Hematopoietic multipotent progenitor cell treated with erythropoietin and hydrocortisone succinate and interleukin-3 and kit ligand, for 4 days (in vitro differentiated cells): ENCODE measurements at regions not wholly inside any gene's neighbourhood (a gene's known extent, or its start where the extent isn't known, plus 50 kb on each side); places are given as distances from the start of the nearest gene placed in this dataset.

ENCODE experiments used
- DNase-seq: peaks from one replicate; pipeline ENCODE4 v3.0.0-alpha.2; 2015

DNA sequence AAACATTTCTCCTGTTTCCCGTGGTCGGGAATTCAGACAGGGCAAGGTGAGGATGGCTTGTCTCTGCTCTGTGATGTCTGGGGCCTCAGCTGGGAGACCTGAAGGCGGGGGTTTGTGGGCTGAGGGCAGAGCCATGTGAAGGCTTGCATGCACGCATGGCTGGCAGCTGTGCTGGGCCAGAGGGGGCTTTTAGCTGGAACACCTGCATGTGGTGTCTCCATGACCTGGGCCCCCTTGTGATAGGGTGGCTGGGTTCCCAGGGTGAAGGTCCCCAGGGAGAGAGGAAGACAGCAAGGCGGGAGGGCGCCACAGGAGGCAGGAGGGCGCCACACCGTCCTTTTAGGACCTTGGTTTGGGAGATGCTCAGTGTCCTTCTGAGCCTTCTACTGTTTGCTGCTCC lies 101.6 kb upstream of the PRR23E start:
- DNase-seq: no peak

DNA sequence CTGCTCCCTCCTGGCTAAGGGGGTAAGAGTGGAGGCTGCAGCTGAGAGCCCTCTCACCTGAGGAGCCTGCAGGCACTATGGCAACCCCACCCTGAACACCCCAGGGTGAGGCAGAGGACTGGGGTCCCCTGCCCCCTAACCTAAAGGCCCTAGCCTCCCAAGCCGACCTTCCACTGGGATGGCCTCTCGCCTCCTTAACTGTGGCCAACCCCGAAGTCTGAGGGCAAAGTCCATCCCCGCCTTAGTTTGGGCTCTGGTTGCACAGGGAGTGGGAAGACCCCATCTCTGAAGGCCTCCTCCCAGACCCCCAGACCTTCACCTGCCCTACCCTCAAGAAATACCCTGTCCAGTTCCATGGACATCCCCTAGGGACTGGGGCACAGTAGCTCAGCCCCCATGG lies 100.6 kb upstream of the PRR23E start:
- DNase-seq: no peak

DNA sequence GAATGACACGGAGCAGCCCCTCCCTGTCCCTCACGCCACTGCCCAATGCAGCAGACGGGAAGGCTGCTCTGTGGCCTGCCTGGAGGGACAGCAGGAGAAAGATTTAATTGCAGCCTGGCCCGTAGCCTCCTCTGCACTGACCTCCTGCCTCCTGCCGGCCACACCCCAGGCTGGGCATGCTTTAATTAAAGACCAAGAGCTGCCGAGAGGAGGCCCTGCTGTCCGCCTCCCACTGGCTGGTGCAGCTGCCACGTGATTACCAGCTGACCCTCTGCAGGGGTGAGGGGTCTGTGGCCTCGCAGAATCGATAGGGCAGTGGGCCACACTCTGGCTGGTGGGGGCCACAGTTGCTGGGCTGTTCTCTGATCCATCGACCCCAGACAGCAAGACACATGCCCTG lies 100.2 kb upstream of the PRR23E start:
- no peak for DNase-seq

DNA sequence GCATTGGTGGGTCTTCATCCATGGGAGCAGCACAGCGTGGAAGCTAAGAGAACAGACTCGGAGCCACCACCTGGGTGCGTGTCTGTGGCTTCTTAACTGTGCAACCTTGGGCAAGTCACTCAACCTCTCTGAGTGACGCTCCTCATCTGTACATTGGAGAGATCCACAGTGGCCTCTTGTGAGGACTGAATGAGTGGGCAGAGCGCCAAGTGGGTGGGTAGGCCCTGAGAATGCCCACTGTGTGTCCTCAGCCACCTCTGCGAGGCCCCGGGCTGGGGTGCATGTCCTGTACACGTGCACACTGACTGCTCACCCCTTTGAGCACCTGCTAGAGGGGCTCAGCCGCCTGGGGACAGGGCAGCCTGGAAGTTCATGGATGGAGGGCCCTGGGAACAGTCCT lies 99.6 kb upstream of the PRR23E start:
- peak; percentile 2 for DNase-seq

DNA sequence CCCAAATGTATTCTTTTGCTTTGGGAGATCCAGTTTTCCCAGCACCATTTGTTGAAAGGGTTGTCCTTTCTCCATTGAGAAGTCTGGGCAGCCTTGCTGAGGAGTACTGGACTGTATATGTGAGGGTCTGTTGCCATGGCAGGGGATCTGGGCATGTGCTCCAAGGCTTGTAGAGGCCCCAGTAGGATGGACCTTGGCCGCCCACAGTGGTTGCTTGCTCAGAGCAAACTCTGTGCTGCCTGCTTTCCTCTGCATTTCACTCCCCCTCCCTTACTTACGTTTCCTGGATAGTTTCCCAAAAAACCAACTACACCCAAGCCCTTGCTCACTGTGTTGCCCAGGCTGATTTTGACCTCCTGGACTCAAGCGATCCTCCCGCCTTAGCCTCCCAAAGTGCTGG lies 97.2 kb upstream of the PRR23E start:
- DNase-seq: no peak

DNA sequence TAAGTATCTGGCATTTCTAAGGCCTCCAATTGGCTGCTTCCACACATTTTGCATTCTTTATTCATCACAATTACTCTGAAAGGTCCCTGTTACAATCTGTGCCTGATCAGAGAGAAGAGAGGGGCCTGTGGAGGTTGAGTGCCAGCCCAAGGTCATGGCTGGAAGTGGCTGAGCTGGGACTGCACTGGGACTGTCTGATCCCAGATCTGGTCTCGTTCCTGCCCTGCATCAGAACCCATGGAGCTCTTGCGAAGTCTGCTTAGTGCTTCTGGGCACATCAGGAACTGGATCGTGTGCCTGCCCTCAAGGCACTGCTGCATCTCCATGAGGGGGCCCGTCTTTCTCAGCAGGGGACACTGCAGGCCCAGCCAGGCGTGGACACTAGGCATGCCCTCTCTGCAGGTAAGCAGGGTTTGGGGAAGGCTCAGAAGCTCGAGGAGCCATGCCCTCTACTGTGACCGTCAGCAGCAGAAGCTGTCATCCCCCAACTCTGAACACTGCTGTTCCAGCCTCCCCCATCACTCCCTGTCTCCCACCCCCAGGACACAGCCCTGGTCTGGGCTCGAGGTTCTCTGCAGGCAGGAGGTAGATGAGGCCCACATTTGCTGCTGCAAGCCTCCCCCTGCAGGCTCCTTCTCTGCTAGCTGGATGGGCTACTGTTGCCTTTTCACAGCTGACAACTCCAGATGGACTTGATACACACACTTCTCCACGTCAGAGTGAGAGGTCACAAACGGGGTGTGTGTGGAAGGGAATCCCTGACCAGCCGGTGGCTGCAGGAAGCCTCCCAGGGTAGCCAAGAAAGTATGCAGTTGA lies 96.5 kb upstream of the PRR23E start:
- no peak for DNase-seq

DNA sequence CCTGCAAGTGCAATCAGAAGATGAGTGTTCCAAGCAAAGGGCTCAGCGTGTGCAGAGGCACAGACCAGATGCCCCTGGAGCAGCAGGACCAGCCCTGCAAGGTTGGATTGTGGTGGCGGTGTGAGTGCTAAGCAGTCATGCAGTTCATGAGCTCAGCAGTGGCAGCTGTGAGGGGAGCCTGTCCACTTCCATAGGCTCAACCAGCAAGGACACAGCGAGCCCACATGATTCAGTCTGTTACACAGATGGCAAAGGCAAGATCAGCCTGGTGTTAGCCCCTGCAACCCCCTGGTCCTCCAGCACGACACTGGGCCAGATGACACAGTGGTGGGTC lies 95.9 kb upstream of the PRR23E start:
- DNase-seq: no peak

DNA sequence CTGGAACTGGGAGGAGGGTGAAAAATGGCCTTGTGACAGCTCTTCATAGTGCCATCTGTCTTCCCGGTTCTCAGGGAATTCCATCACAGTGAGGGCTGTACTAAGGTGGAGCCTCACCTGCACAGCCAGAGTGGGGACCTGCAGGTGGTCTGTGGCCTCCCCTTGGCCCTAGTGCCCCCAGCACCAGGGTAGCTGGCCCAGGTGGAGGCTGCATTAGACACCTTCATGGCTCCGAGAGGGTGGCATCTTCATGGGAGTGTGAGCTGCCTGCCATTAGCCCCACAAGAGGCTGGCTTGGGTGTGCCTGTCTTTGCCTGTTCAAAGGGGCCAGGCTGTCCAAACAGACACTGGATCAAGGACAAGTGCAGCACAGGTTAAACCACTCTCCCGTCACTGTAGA lies 95.5 kb upstream of the PRR23E start:
- DNase-seq: no peak

DNA sequence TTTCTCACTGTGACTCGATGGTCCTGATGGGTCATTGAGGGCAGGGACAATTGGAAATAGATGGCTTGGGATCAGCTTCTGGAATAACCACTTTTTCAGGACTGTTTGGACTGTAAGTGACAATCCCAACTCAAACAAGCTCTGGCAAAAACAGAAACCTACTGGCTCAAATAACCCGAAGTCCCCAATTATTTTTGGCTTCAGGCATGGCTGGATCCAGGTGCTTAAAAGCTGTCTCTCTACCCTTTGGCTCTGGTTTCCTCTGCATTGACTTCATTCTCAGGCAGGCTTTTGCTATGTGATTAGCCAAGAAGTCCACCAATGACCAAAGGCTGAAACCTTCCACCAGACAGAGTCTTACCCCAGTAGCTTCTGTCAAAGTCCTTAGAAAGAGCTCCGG lies 92.9 kb upstream of the PRR23E start:
- no peak for DNase-seq

DNA sequence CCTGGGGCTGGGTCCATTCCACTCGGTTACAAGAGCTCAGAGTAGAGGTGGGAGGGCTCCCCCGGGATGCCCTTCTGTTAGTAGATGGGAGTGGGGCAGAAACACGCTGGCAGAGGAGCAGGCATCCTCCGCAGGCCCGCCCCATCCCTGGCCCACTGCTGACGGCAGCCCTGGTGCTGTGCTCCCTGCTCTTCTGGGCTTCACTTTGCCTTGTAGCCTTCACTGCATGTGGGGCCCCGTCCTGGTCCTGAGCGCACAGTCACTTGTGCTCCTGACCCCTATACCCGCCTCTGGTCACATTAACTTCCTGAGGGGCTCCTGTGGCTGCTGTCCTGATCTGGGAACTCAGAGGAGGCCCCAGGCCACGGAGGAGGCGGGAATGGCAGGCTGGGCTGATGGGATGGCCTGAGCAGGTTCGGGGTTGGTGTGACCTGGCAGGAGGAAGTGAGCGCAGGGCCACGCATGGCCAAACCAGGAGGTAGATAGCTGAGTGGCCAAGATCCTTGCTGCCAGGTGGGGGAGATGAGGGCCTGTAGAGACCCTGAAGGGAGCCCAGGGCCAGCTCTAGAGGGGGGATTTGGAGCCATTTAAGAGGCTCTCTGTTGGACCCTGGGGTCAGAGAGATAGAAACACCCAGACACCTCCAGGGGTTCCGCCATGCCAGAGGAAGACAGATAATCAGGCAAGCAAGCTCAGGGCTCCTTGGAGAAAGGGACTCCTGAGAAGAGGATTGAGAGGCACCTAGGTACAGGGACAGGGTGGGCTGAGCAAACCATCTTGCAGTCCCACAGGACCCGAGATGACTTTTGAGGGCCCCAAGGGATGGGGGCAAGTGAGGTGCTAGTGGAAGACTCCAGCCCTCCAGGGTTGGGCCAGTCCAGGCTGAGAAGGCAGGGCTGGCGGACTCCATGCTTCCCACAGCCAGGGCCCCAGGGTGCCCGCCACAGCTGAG lies 92.2 kb upstream of the PRR23E start:
- DNase-seq: no peak

DNA sequence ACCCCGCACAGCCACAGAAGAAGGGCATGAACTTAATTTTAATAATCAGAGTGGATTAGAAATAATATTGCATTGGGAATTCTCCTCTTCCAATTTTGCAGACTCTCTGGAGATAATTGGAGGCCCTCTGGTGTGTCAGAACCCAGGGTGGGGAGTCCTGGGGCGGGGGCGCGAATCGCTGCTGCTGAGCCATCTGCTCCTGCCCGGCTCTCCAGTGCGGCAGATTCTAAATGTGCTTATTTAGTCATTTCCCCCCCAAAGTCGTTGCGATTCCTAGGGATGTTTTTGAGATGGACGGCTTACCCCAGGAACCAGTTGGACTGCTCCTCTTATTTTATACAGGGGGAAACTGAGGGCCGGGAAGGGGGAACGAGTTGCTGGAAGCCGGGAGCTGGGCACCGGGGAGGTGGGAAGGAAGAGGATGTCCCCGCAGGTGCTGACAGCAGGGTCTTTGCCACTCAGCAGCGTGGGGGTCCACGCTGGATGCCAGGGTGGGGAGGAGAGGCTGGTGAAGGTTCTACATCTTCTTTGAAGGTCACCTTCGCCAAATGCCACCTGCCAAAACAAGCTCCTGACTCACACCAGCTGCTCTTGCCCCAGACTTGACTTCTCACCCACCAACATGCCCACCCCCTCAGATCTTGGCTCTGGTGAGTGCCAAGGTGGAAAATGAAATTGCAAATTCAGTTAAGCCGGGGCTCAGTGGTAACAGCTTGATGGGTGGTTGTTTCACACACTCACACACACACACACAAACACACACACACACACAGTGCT lies 91.3 kb upstream of the PRR23E start:
- no peak for DNase-seq

DNA sequence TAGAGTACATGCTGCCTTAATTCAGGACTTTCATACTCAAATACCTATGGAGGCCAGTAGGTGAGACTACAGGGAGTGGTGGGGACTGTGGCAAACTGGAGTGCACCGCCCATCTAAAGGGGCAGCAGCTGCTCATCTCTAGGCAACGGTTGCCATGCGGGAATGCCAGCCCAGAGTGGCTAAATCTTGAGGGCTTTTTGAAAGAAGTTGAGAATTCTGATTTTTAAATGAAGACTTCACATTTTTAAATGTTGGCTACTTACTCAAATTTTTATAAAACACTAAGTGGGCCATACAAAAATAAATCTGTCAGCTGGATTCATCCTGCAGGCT lies 90.8 kb upstream of the PRR23E start:
- DNase-seq: no peak

DNA sequence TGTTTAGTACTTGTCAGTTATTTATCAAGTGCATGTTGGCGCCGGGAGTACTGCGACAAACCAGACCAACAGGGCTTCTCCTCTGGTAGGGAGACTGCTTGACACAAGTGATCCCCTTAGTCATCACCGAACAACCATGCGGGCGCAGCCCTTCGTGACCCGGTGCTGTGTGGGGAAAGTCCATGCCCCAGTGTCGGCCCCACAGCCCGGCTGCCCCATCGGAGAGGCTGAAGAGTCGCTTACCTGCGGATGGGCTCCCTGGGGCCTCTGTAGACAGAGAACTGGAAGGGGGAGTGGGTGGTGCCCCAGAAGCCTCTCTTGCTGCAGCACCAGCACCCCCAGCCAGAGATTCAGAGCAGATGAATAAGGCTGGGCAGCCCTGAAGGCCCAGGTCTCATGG lies 90.3 kb upstream of the PRR23E start:
- DNase-seq: no peak

DNA sequence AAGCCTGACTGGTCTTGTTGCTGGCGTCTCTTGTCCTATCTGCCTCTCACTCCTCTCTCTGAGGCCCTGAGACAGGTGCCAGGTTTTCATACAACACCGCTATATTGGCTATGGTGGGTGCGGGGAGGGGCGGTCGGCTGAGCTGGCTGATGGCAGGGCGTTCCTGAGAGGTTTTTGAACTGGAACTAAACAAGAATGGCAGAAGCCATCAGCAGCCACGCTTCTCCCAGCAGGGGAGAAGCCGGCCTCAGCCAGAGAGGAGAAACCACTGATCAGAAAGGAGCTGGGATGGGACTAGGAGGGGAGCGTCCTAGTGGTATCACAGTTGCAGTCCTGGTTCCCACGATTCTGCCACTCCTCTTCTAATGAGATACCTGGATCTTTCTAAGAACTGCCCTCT lies 89.9 kb upstream of the PRR23E start:
- no peak for DNase-seq

DNA sequence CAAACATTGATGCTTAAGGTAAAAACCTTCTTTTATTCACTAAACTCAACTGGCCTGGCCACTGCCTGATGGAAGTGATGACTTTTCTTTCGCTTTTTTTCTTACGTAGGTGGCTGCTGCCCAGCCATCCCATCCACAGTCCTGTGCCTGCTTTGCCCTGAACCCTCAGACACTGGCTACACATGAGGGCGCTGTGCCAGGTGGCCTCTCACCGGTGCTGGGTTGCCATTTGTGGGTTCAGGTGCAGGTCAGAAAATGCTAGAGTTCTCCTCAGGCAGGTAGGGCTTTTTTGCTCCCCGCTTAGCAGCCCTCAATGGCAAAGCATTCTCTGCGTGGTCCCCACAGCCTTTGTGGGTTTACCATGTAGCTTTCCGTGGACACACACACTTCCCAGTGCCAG lies 88.3 kb upstream of the PRR23E start:
- no peak for DNase-seq

DNA sequence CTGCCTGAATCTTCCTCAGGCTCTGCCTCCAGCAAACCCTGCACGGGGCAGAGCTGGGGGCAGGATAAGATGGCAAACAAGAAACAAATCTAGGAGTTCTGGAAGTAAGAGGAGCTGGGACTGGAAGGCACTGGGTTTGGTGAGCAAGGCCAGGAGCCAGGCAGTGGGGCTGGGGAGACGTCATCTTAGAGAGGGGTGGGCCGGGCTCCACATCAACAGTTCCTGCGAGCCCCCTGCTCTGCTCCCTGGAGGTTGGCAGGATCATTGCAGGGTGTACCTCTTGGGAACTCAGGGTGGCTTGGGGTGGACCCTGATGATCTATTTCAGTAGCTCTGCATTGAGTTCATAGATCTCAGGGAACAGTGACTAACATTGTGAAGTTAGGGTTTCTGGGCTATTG lies 87.3 kb upstream of the PRR23E start:
- DNase-seq: no peak

DNA sequence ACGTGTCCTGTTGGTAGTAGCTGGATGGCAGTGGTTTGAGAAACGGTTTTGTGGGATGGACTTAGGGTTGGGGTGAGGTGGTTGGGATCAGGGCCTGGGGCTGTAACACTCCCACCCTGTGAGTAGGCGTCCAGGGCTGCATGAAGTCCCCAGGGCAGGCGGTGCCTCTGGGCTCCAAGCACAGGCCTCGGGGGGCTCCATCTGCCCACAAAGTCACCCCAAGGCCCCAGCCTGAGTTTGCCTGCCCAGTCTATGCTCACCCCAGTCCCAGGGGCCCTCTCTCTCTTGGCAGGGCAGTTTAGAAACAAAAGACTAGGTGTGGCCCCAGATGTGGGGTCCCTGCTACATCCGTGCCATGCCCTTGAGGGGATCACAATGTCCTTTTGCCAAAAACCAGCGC lies 86.9 kb upstream of the PRR23E start:
- no peak for DNase-seq

DNA sequence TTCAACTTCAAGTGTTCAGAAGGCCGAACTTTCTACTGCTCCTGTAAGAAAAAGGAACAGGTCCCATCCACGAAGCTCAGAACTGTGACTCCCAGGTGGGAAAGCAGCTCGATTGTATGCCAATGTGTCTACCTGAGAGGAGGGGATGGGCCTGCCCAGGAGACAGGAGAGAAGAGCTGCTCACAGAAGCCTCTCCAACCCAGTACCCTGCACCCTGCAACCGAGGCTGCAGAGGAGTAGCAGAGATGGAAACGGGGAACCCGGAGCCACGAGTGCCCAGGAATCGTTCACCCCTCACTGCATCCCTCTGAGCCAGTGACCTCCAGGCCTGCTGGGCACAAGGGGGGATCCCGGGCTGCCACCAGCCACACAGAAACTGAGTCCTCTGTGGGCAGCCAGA lies 86.5 kb upstream of the PRR23E start:
- DNase-seq: no peak

DNA sequence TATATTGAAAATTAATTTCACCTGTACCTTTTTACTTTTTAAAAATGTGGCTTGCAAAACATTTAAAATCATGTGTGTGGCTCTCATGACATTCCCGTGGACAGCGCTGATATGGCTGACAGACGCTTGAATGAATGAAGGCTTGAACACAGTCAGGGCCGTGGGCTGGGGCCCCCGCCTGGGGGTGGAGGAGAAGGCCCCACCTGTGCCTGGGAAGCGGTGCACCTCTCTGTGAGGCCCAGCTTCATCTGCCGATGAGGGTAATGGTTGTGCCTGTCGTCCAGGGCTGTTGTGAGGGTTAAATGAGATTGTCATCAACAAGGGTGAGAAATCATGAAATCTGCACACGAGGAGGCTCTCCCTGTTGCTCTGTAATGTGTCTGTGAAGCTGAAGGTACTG lies 85.9 kb upstream of the PRR23E start:
- no peak for DNase-seq

DNA sequence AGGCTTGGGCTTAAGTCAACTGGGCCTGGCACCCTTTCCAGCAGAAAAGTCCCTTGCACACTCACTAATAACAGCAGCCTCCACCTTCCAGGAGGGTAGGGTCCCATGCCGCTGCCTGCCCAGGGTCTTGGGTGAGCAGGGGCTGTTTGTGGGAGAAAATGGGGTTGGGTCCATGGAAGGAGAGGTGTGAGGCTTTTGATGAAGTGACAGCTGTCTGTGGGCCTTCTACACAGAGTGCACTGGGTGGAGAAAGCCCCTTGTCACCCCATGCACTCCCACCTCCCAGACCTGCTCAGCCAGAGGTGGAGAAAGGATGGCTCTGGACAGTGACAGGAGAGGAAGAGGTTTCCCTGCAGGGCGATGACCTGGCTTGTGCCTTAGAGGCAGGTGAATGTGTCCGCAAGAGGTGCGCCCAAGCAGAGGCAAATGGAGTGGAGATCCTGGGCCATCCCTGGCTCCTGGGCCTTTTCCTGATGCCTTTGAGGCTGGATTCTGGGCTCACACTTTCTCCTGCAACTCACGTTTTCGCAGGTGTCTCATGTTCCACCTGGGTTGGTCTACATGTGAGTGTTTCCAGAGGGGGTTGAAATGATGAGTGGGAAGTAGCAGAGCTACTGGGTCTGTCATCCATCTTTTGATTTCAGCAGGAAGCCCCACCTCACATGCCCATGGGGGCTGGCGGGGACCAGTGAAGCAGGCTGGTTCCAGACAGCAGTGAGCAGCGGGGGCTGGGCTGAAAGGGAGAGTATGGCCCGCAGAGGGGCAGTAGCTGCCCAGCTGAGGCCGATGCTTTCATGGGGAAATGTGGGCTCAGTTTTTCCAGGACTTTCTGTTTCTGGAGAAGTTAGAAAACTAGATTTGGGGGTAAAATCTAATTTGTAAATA lies 85.2 kb upstream of the PRR23E start:
- DNase-seq: no peak

DNA sequence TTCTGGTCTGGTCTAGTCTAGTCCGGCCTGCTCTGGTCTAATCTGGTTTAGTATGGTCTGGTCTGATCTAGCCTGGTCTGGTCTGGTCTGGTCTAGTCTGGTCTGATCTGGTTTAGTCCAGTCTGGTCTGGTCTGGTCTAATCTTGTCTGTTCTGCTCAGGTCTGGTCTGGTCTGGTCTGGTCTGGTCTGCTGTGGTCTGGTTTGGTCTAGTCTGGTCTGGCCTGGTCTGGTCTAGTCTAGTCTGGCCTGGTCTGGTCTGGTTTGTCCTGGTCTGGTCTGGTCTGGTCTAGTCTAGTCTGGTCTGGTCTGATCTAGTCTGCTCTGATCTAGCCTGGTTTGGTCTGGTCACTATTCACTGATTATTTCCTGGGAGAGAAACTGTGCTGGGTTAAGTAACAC lies 84.1 kb upstream of the PRR23E start:
- DNase-seq: no peak

DNA sequence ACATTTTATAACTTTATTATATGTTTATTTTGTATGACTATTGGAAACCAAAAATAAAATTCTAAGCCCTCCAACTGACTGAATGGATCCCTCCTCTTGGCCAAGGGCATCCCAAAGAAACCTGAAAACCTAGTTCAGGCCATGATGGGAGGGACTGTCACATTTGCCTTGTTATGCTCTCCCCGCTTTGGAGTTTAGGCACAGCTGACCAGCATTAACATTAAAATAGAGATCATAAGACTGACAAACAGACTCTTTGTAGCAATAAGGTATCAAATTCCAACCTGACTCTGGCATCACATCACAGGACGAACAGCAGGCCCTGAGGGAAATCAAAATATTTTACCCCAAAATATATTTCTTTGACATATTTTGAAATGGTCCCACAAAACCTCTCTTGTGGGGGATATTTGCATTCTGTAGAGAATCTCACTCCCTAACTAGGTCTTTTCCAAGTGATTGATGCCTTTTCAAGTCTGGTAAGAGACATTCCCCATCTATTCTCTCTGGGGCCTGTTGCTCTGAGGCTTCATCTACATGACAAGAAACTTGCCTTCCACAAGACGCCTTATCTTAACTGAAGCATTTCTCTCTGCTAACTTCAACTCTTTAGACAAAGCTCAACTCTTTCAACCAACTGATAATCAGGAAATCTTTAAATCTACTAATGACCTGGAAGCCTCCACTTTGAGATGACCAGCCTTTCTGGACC lies 81.8 kb upstream of the PRR23E start:
- no peak for DNase-seq
